Right atrium auricular region (tissue), 2 donors: ENCODE measurements at regions not wholly inside any gene's neighbourhood (a gene's known extent, or its start where the extent isn't known, plus 50 kb on each side); places are given as distances from the start of the nearest gene placed in this dataset.

Experiments
- DNase-seq: peaks from one replicate; pipeline ENCODE4 v3.0.0-alpha.2; 2019; ENCODE audit warnings: low spot score
- H3K27ac ChIP-seq, 2 donors: fragments of 200-600 bp; sonication (generic); 1 replicate in 1 of 2; 2 replicates in 1 of 2; pipeline ENCODE4 v1.5.1; 2016 to 2019
- H3K27me3 ChIP-seq, 2 donors: fragments of 200-600 bp; sonication (generic); one replicate each; pipeline versions ENCODE4 v1.5.1 to v1.6.0; 2017 to 2019
- H3K36me3 ChIP-seq: fragments of 200-600 bp; sonication (generic); one replicate; pipeline ENCODE4 v1.5.1; 2016
- H3K4me1 ChIP-seq, 2 donors: fragments of 200-600 bp; sonication (generic); one replicate each; pipeline versions ENCODE4 v1.5.1 to v1.6.0; 2017 to 2019
- H3K4me3 ChIP-seq, 2 donors: fragments of 200-600 bp; sonication (generic); 1 replicate in 1 of 2; 2 replicates in 1 of 2; pipeline ENCODE4 v1.5.1; 2017 to 2019; ENCODE audit warnings: mild to moderate bottlenecking in 1 of 2, moderate library complexity in 1 of 2
- H3K9me3 ChIP-seq, 2 donors: fragments of 200-600 bp; sonication (generic); one replicate each; pipeline ENCODE4 v1.5.1; 2019
- TF ChIP-seq, protein P1 (sequence below), 2 donors: fragments of 200-600 bp; sonication (generic); IDR thresholded peaks; one replicate each; pipeline ENCODE4 v1.5.1; 2019; ENCODE audit warnings: antibody characterized with exemption in 2 of 2

DNA sequence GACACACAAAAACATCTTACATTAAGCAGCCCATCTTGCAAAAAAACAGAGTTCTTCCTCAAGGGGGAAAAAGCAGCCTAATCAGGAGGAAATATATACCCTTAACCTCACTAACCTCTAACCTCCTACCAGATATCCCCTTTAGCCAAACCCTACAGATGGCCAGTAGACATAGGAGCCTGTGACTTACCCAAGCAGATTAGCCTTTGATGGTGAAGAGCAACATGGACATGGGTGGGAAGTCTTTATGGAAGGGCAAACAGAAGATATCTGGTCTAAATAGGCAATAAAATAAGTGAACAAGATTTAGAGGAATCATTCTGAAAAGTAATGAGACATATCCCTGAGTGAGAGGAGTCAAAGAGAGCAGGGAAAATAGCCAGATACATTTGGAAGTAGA, 119.4 kb upstream of the ARPP21 start:
- no peak overlapping the region for H3K4me3 ChIP-seq

DNA sequence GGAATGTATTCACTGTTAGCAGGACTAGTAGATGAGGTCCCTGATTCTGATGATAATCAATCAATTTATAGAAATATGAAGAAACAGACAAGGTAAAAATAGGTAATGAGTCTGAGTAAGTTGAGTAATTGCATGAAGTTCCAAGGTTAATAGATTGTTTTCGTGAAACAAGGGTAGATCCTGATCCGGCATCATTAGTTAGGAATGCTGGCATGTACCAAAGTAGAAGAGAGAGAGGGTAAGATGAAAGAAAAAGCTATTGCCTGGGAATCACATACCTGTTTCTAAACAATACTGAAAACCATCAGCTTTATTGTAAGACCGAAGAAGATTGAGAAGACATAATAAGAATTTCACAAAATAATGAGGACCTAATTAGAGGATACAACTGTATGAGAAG, 118.1 kb upstream of the ARPP21 start:
- TF ChIP-seq, protein P1, sequence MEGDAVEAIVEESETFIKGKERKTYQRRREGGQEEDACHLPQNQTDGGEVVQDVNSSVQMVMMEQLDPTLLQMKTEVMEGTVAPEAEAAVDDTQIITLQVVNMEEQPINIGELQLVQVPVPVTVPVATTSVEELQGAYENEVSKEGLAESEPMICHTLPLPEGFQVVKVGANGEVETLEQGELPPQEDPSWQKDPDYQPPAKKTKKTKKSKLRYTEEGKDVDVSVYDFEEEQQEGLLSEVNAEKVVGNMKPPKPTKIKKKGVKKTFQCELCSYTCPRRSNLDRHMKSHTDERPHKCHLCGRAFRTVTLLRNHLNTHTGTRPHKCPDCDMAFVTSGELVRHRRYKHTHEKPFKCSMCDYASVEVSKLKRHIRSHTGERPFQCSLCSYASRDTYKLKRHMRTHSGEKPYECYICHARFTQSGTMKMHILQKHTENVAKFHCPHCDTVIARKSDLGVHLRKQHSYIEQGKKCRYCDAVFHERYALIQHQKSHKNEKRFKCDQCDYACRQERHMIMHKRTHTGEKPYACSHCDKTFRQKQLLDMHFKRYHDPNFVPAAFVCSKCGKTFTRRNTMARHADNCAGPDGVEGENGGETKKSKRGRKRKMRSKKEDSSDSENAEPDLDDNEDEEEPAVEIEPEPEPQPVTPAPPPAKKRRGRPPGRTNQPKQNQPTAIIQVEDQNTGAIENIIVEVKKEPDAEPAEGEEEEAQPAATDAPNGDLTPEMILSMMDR (IDR thresholded peaks at IDR 0.05): no peak
- Histone ChIP-seq H3K4me3 (no peak overlapping the region), H3K4me1 (no peaks in the 10 kb centered on the region), H3K27ac (no peak overlapping the region), H3K36me3 (no peaks in the 10 kb centered on the region), H3K9me3 (no peaks in the 10 kb centered on the region), H3K27me3 (no peaks in the 10 kb centered on the region)
- DNase-seq: no peak

More for the DNA sequence above, 119.4 kb upstream of the ARPP21 start:
- TF ChIP-seq, protein P1 (IDR thresholded peaks at IDR 0.05): no peak
- H3K9me3 ChIP-seq: no peaks in the 10 kb centered on the region
- no peaks in the 10 kb centered on the region for H3K36me3 ChIP-seq
- DNase-seq: no peak
- no peak overlapping the region for H3K27ac ChIP-seq
- H3K27me3 ChIP-seq: no peaks in the 10 kb centered on the region
- H3K4me1 ChIP-seq: no peaks in the 10 kb centered on the region

DNA sequence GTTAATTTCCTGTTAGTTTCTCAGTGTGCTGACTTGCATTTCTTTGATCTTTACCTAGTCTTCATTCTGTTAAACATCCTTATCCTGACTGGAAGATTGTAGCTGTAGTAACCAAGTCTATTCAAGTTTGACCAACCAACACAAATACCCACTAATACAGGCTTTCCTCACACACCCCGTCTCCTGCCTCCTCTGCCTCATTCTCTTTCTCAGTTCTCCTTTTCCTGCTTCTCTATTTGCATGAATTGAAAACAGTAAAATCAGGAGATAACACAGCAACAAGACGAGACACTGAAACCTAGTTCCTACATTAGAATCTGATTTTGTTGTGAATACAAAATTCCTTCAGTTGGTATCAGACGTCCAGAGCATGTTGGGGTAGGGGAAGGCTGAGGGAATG, 116.9 kb upstream of the ARPP21 start:
- H3K27ac ChIP-seq: no peak overlapping the region
- TF ChIP-seq, protein P1 (IDR thresholded peaks at IDR 0.05): no peak
- no peaks in the 10 kb centered on the region for H3K4me1 ChIP-seq
- no peak for DNase-seq
- H3K9me3 ChIP-seq: no peaks in the 10 kb centered on the region
- no peaks in the 10 kb centered on the region for H3K36me3 ChIP-seq
- H3K4me3 ChIP-seq: no peak overlapping the region
- H3K27me3 ChIP-seq: no peaks in the 10 kb centered on the region

DNA sequence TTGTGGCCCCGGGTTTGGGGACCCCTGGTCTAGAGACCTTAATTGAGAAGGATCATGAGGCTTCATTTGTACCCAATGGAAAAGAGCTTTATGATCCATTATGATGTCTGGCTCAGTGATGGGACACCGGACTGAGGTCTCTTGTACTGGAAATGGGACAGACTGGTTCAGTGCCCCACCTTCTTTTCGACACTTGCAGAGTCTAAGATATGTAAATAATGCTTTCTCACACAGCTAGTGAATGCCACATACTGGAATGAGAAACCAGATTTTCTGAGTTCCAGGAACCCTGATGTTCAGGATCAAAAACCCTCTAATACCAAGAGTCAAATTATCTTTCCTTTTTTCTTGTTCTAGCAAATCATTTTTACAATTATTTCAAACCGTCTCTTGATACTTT, 116.3 kb upstream of the ARPP21 start:
- Histone ChIP-seq H3K9me3 (no peaks in the 10 kb centered on the region), H3K4me3 (no peak overlapping the region), H3K27ac (no peak overlapping the region), H3K36me3 (no peaks in the 10 kb centered on the region), H3K4me1 (no peaks in the 10 kb centered on the region), H3K27me3 (no peaks in the 10 kb centered on the region)
- DNase-seq: no peak
- TF ChIP-seq, protein P1 (IDR thresholded peaks at IDR 0.05): no peak

DNA sequence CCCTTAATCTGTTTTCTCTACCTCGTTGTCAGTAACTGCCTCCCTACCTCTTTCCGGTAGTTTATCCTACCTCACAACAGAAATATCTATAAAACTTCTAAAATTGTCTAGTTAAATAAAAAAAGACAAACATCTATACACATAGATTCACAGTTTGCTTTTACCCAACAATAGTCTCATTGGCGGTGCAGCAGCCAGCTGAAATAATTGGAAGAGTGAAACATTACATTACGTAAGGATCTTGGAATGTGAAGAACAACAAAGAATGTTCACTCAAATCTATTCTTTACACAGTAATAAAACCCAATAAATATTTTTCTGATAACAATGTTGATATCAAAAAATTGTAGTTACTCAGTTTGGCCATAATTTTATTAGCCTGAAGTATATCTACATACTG, 115.5 kb upstream of the ARPP21 start:
- H3K9me3 ChIP-seq: no peaks in the 10 kb centered on the region
- H3K4me1 ChIP-seq: no peaks in the 10 kb centered on the region
- TF ChIP-seq, protein P1 (IDR thresholded peaks at IDR 0.05): no peak
- H3K27me3 ChIP-seq: no peaks in the 10 kb centered on the region
- no peak overlapping the region for H3K4me3 ChIP-seq
- DNase-seq: no peak
- no peak overlapping the region for H3K27ac ChIP-seq
- no peaks in the 10 kb centered on the region for H3K36me3 ChIP-seq

DNA sequence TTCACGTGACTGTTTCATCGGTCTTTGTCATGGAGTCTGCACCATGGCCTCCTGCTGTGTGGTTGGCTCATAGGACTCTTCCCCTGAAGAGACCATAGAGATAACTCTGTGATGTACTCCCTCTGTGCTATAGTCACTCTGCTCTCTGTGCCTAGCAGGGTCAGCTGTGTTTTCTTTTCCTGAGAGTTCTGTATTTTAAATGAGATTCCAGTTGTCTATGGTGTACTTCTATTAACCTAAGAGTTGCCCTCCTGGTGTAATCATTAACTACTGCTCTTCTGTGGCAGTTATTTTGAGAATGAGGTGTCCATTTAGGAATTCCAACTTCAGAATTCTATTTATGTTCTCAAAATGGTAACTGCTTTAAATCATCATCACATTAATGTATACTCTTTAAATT, 114.5 kb upstream of the ARPP21 start:
- DNase-seq: no peak
- Histone ChIP-seq H3K27ac (no peak overlapping the region), H3K4me3 (no peak overlapping the region), H3K27me3 (no peaks in the 10 kb centered on the region), H3K4me1 (no peaks in the 10 kb centered on the region), H3K36me3 (no peaks in the 10 kb centered on the region), H3K9me3 (no peaks in the 10 kb centered on the region)
- TF ChIP-seq, protein P1 (IDR thresholded peaks at IDR 0.05): no peak
